ENCODE measurements at regions not wholly inside any gene's neighbourhood (a gene's known extent, or its start where the extent isn't known, plus 50 kb on each side); places are given as distances from the start of the nearest gene placed in this dataset.

DNA sequence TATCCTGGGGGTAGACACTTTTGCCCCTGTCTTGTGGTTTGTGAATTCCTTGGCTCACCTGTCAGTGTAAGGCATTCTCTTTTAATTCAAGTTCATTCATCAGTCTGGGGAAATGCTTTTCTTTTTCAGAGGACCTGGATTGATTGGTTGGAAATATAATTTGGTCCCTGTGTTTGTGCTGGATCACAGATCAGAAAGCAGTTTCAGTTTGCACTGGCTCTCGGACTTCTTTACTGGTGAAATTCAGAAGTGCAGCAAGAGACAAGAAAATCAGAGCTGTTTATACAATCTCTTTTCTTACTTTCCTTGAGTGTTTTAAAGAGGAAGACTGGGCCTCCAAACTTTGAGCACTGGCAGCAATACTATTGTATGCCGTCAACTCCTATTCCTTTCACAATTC, 161.8 kb upstream of the KCNJ16 start:
- ATAC-seq (ENCODE audit: low FRiP score in 2 of 2) (no peak), DNase-seq (no peak)
- no peaks in the 10 kb centered on the region for H3K36me3 ChIP-seq
- no peaks in the 10 kb centered on the region for H3K9me3 ChIP-seq
- H3K27ac ChIP-seq, result no peak overlapping the region
- H3K27me3 ChIP-seq, result no peaks in the 10 kb centered on the region
- H3K4me3 ChIP-seq, result no peak overlapping the region
- TF ChIP-seq POLR2A (IDR thresholded peaks at IDR 0.05) (no peak), POLR2AphosphoS5 (IDR thresholded peaks at IDR 0.05) (no peak), EP300 (IDR thresholded peaks at IDR 0.05) (no peak)
- TF ChIP-seq, protein P1, sequence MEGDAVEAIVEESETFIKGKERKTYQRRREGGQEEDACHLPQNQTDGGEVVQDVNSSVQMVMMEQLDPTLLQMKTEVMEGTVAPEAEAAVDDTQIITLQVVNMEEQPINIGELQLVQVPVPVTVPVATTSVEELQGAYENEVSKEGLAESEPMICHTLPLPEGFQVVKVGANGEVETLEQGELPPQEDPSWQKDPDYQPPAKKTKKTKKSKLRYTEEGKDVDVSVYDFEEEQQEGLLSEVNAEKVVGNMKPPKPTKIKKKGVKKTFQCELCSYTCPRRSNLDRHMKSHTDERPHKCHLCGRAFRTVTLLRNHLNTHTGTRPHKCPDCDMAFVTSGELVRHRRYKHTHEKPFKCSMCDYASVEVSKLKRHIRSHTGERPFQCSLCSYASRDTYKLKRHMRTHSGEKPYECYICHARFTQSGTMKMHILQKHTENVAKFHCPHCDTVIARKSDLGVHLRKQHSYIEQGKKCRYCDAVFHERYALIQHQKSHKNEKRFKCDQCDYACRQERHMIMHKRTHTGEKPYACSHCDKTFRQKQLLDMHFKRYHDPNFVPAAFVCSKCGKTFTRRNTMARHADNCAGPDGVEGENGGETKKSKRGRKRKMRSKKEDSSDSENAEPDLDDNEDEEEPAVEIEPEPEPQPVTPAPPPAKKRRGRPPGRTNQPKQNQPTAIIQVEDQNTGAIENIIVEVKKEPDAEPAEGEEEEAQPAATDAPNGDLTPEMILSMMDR (IDR thresholded peaks at IDR 0.05), result no peak
- 46 to 73% methylated on average over 2 of the region's 2 CpGs for WGBS, 2 donors
- no peaks in the 10 kb centered on the region for H3K4me1 ChIP-seq

GRCh38 chr17:69913616-69914015, 161.4 kb upstream of the KCNJ16 start:
- H3K4me1 ChIP-seq, result no peaks in the 10 kb centered on the region
- no peaks in the 10 kb centered on the region for H3K36me3 ChIP-seq
- WGBS, 2 donors, result 60 to 74% methylated on average over 2 of the region's 2 CpGs
- H3K27me3 ChIP-seq, result no peaks in the 10 kb centered on the region
- H3K9me3 ChIP-seq, result no peaks in the 10 kb centered on the region
- no peak overlapping the region for H3K4me3 ChIP-seq
- TF ChIP-seq, protein P1 (IDR thresholded peaks at IDR 0.05), result no peak
- no peak for TF ChIP-seq EP300 (IDR thresholded peaks at IDR 0.05)
- no peak for TF ChIP-seq POLR2A (IDR thresholded peaks at IDR 0.05)
- TF ChIP-seq POLR2AphosphoS5 (IDR thresholded peaks at IDR 0.05), result no peak
- no peak for ATAC-seq (ENCODE audit: low FRiP score in 2 of 2)
- DNase-seq, result no peak
- H3K27ac ChIP-seq, result no peak overlapping the region

GRCh38 chr17:69914520-69914919, 160.5 kb upstream of the KCNJ16 start:
- H3K9me3 ChIP-seq, result no peaks in the 10 kb centered on the region
- H3K27ac ChIP-seq, result no peak overlapping the region
- WGBS, 2 donors, result 64 to 95% methylated on average over 1 of the region's 1 CpG
- no peaks in the 10 kb centered on the region for H3K4me1 ChIP-seq
- DNase-seq (no peak), ATAC-seq (ENCODE audit: low FRiP score in 2 of 2) (no peak)
- H3K4me3 ChIP-seq, result no peak overlapping the region
- TF ChIP-seq POLR2A (IDR thresholded peaks at IDR 0.05) (no peak), POLR2AphosphoS5 (IDR thresholded peaks at IDR 0.05) (no peak), EP300 (IDR thresholded peaks at IDR 0.05) (no peak)
- TF ChIP-seq, protein P1 (IDR thresholded peaks at IDR 0.05), result no peak
- no peaks in the 10 kb centered on the region for H3K27me3 ChIP-seq
- no peaks in the 10 kb centered on the region for H3K36me3 ChIP-seq

DNA sequence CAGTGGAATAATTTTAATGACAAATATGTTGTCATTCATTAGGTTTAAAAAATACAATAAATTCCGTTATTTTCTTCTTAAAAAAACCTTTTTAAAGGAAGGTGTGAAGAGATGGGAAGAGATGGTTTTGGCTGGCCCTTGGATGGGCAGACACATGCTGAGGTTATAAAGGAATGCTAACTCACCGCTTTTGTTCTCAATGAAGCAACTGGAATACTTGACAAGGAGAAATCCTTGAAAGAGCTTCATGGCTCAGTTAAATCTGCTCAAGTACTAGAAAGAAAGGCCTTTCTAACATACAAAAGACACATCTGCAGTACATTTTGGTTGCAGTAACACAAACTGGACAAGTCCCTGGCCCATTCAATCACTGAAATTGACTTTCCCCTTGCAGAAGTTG, 158.3 kb upstream of the KCNJ16 start:
- no peak overlapping the region for H3K4me3 ChIP-seq
- no peak for TF ChIP-seq POLR2A (IDR thresholded peaks at IDR 0.05)
- TF ChIP-seq, protein P1 (IDR thresholded peaks at IDR 0.05), result no peak
- TF ChIP-seq EP300 (IDR thresholded peaks at IDR 0.05), result no peak
- TF ChIP-seq POLR2AphosphoS5 (IDR thresholded peaks at IDR 0.05), result no peak
- DNase-seq (no peak), ATAC-seq (ENCODE audit: low FRiP score in 2 of 2) (no peak)
- no peaks in the 10 kb centered on the region for H3K9me3 ChIP-seq
- 85 to 88% methylated on average over 2 of the region's 2 CpGs for WGBS, 2 donors
- H3K36me3 ChIP-seq, result no peaks in the 10 kb centered on the region
- no peak overlapping the region for H3K27ac ChIP-seq
- H3K27me3 ChIP-seq, result no peaks in the 10 kb centered on the region
- H3K4me1 ChIP-seq, result no peaks in the 10 kb centered on the region

DNA sequence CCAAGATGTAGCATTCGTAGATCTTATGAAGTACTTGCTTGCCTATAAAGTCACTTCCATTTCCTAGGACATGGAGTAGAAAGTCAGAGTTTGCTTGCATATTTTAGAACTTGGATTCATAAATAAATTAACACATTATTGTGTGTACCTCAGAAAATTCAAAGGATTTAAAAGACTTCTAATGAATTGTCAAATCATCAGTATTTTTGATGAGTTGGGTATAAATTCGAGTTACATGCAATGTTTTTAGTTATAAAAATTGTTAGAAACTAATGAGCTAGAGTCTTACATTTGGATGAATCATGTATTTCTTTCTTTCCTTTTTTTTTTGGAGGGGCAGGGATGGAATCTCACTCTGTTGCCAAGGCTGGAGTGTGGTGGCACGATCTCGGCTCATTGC, 156.9 kb upstream of the KCNJ16 start:
- Histone ChIP-seq H3K27ac (no peak overlapping the region), H3K36me3 (no peaks in the 10 kb centered on the region), H3K4me3 (no peak overlapping the region), H3K27me3 (no peaks in the 10 kb centered on the region), H3K9me3 (no peaks in the 10 kb centered on the region), H3K4me1 (no peaks in the 10 kb centered on the region)
- WGBS, 2 donors, result 87 to 95% methylated on average over 4 of the region's 4 CpGs
- no peak for ATAC-seq (ENCODE audit: low FRiP score in 2 of 2)
- no peak for DNase-seq
- no peak for TF ChIP-seq POLR2AphosphoS5 (IDR thresholded peaks at IDR 0.05)
- no peak for TF ChIP-seq POLR2A (IDR thresholded peaks at IDR 0.05)
- TF ChIP-seq, protein P1 (IDR thresholded peaks at IDR 0.05), result no peak
- TF ChIP-seq EP300 (IDR thresholded peaks at IDR 0.05), result no peak

Measured in upper lobe of left lung (tissue), 6 donors.